Neural cell (in vitro differentiated cells): ENCODE measurements at regions not wholly inside any gene's neighbourhood (a gene's known extent, or its start where the extent isn't known, plus 50 kb on each side); places are given as distances from the start of the nearest gene placed in this dataset.

ENCODE experiments used
- H2AFZ ChIP-seq: fragments of 200-600, 300-800 bp; sonication (generic), shearing (Covaris generic); 2 replicates; pipeline ENCODE4 v1.6.0; 2014; ENCODE audit warnings: low read depth, mild to moderate bottlenecking, antibody characterized with exemption, low read length, moderate library complexity
- H3F3A ChIP-seq: fragments of 200-600 bp; shearing (Covaris generic); 2 replicates; pipeline ENCODE4 v1.6.1; 2016; ENCODE audit warnings: mild to moderate bottlenecking, moderate library complexity, mixed read lengths, antibody characterized with exemption, low read length; ENCODE audit not compliant: insufficient read depth, poor library complexity, severe bottlenecking
- H3K27ac ChIP-seq: fragments of 200-600, 300-800 bp; sonication (generic), shearing (Covaris generic); 2 replicates; pipeline ENCODE4 v1.5.1; 2014; ENCODE audit warnings: mild to moderate bottlenecking, low read length, moderate library complexity
- H3K27me3 ChIP-seq: fragments of 300-800, 200-600 bp; sonication (generic), shearing (Covaris generic); 2 replicates; pipeline ENCODE4 v1.6.0; 2014; ENCODE audit warnings: mild to moderate bottlenecking, low read depth, low read length, moderate library complexity; ENCODE audit not compliant: insufficient read depth
- H3K36me3 ChIP-seq: fragments of 300-800, 200-600 bp; sonication (generic), shearing (Covaris generic); 2 replicates; pipeline ENCODE4 v1.5.1; 2014; ENCODE audit warnings: mild to moderate bottlenecking, antibody characterized with exemption, low read length, moderate library complexity; ENCODE audit not compliant: insufficient read depth
- H3K4me2 ChIP-seq: fragments of 300-800, 200-600 bp; sonication (generic), shearing (Covaris generic); 2 replicates; pipeline ENCODE4 v1.6.0; 2014; ENCODE audit warnings: mild to moderate bottlenecking, low read length
- H3K4me3 ChIP-seq: fragments of 300-800, 200-600 bp; sonication (generic), shearing (Covaris generic); 2 replicates; pipeline ENCODE4 v1.5.1; 2014; ENCODE audit warnings: mild to moderate bottlenecking, low read length, moderate library complexity
- H3K79me2 ChIP-seq: fragments of 200-600 bp; shearing (Covaris generic); replicated peaks from 2 replicates; pipeline ENCODE4 v1.6.0; 2014; ENCODE audit warnings: mild to moderate bottlenecking, low read length, moderate library complexity; ENCODE audit not compliant: insufficient read depth
- H3K9ac ChIP-seq: fragments of 300-800, 200-600 bp; sonication (generic), shearing (Covaris generic); 2 replicates; pipeline ENCODE4 v1.6.1; 2016; ENCODE audit warnings: mild to moderate bottlenecking, low read length, mixed read lengths
- H3K9me2 ChIP-seq: fragments of 200-600 bp; shearing (Covaris generic); 2 replicates; pipeline ENCODE4 v1.6.1; 2016; ENCODE audit warnings: mild to moderate bottlenecking, low read length, mixed read lengths; ENCODE audit not compliant: insufficient read depth
- H3K9me3 ChIP-seq: fragments of 200-600, 300-800 bp; sonication (generic), shearing (Covaris generic); 2 replicates; pipeline ENCODE4 v1.6.1; 2016; ENCODE audit warnings: mild to moderate bottlenecking, mixed run types, low read length, moderate library complexity, mixed read lengths
- H4K20me1 ChIP-seq: fragments of 200-600 bp; shearing (Covaris generic); 2 replicates; pipeline ENCODE4 v1.6.1; 2016; ENCODE audit warnings: mild to moderate bottlenecking, mixed run types; ENCODE audit not compliant: insufficient read depth
- CTCF ChIP-seq: fragments of 450-650 bp; IDR thresholded peaks from 2 replicates; pipeline ENCODE4 v1.5.1; 2014; ENCODE audit warnings: antibody characterized with exemption, mild to moderate bottlenecking, moderate library complexity; ENCODE audit not compliant: poor library complexity, severe bottlenecking
- EP300 ChIP-seq: fragments of 450-650 bp; conservative IDR thresholded peaks from 2 replicates; pipeline ENCODE4 v1.6.1; 2014; ENCODE audit warnings: antibody characterized with exemption, mild to moderate bottlenecking, moderate library complexity; ENCODE audit not compliant: poor library complexity, severe bottlenecking
- EZH2 ChIP-seq: fragments of 200-600, 300-800 bp; shearing (Covaris generic), sonication (generic); IDR thresholded peaks from 2 replicates; pipeline ENCODE4 v1.6.1; 2014; ENCODE audit warnings: antibody characterized with exemption, low read length, borderline replicate concordance, mild to moderate bottlenecking; ENCODE audit not compliant: insufficient read depth, poor library complexity, severe bottlenecking
- MXI1 ChIP-seq: fragments of 450-650 bp; conservative IDR thresholded peaks from 2 replicates; pipeline ENCODE4 v1.6.1; 2014; ENCODE audit warnings: antibody characterized with exemption, mild to moderate bottlenecking; ENCODE audit not compliant: poor library complexity, severe bottlenecking
- POLR2AphosphoS5 ChIP-seq: IDR thresholded peaks from 2 replicates; pipeline ENCODE4 v1.6.1; 2012
- RAD21 ChIP-seq: fragments of 450-650 bp; conservative IDR thresholded peaks from 2 replicates; pipeline ENCODE4 v1.6.1; 2014; ENCODE audit warnings: antibody characterized with exemption, mild to moderate bottlenecking, moderate library complexity
- REST ChIP-seq: IDR thresholded peaks from 2 replicates; pipeline ENCODE4 v1.6.1; 2012; ENCODE audit warnings: borderline replicate concordance
- SMC3 ChIP-seq: fragments of 450-650 bp; conservative IDR thresholded peaks from 2 replicates; pipeline ENCODE4 v1.6.1; 2014; ENCODE audit warnings: antibody characterized with exemption, mild to moderate bottlenecking, moderate library complexity; ENCODE audit not compliant: poor library complexity
- TAF1 ChIP-seq: IDR thresholded peaks from 2 replicates; pipeline ENCODE4 v1.6.1; 2012; ENCODE audit warnings: low read depth

GRCh38 chr5:57816108-57816507 is 333.5 kb upstream of the ACTBL2 start:
- Histone ChIP-seq H3K9me3 (no peaks in the 10 kb centered on the region), H3K27ac (no peak overlapping the region), H3K79me2 (no peaks in the 10 kb centered on the region), H3F3A (no peaks in the 10 kb centered on the region), H3K36me3 (no peaks in the 10 kb centered on the region), H3K4me2 (no peak overlapping the region), H3K27me3 (no peaks in the 10 kb centered on the region), H3K4me3 (no peak overlapping the region), H2AFZ (no peak overlapping the region), H4K20me1 (no peaks in the 10 kb centered on the region), H3K9ac (no peak overlapping the region), H3K9me2 (no peaks in the 10 kb centered on the region)
- TF ChIP-seq EP300 (no peak), SMC3 (no peak)

GRCh38 chr5:57805732-57806131 is 323.1 kb upstream of the ACTBL2 start:
- H2AFZ ChIP-seq = no peak overlapping the region
- H4K20me1 ChIP-seq = no peaks in the 10 kb centered on the region
- H3K27me3 ChIP-seq = no peaks in the 10 kb centered on the region
- H3F3A ChIP-seq = no peaks in the 10 kb centered on the region
- no peak overlapping the region for H3K9ac ChIP-seq
- no peak overlapping the region for H3K4me3 ChIP-seq
- no peak overlapping the region for H3K27ac ChIP-seq
- no peaks in the 10 kb centered on the region for H3K79me2 ChIP-seq
- no peaks in the 10 kb centered on the region for H3K36me3 ChIP-seq
- TF ChIP-seq CTCF = no peak
- TF ChIP-seq EP300 = no peak
- no peak for TF ChIP-seq TAF1
- TF ChIP-seq EZH2 = no peak
- TF ChIP-seq MXI1 = no peak
- TF ChIP-seq POLR2AphosphoS5 = no peak
- TF ChIP-seq REST = no peak
- no peak for TF ChIP-seq RAD21
- no peak for TF ChIP-seq SMC3
- H3K4me2 ChIP-seq = no peak overlapping the region
- H3K9me3 ChIP-seq = no peaks in the 10 kb centered on the region
- H3K9me2 ChIP-seq = no peaks in the 10 kb centered on the region

GRCh38 chr5:57805170-57805569 is 322.6 kb upstream of the ACTBL2 start:
- H3K4me3 ChIP-seq = no peak overlapping the region
- no peaks in the 10 kb centered on the region for H3K9me3 ChIP-seq
- H2AFZ ChIP-seq = no peak overlapping the region
- no peaks in the 10 kb centered on the region for H3K36me3 ChIP-seq
- no peaks in the 10 kb centered on the region for H3K27me3 ChIP-seq
- H3F3A ChIP-seq = no peaks in the 10 kb centered on the region
- no peaks in the 10 kb centered on the region for H3K9me2 ChIP-seq
- no peak overlapping the region for H3K27ac ChIP-seq
- no peaks in the 10 kb centered on the region for H4K20me1 ChIP-seq
- H3K9ac ChIP-seq = no peak overlapping the region
- H3K79me2 ChIP-seq = no peaks in the 10 kb centered on the region
- no peak overlapping the region for H3K4me2 ChIP-seq
- TF ChIP-seq POLR2AphosphoS5 = no peak
- no peak for TF ChIP-seq SMC3
- no peak for TF ChIP-seq EP300
- no peak for TF ChIP-seq RAD21
- no peak for TF ChIP-seq MXI1
- no peak for TF ChIP-seq TAF1
- no peak for TF ChIP-seq REST
- no peak for TF ChIP-seq EZH2
- TF ChIP-seq CTCF = no peak
